ENCODE measurements at regions not wholly inside any gene's neighbourhood (a gene's known extent, or its start where the extent isn't known, plus 50 kb on each side); places are given as distances from the start of the nearest gene placed in this dataset.

DNA sequence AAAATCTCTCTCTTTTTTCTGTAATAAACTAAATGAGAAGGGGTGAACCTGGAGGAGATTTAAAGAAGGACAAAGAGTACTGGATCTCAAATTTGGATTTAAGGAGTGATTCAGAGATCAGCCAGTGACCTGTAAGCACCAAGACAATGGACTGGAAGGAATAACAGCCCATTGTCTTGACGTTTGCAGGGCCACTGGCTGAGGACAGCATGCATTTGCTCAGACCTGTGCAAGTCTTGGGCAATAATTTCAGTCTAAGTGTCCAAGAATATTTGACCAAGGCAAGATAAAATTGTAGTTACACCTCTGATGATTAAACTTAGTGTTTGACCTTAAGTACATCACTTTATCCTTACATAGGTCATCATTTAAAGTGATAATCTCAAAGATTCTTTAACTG, 55.8 kb upstream of the OSTN start:
- DNase-seq (ENCODE audit: low spot score), result no peak
- H3K27ac ChIP-seq (ENCODE audit: low read depth in 1 of 2, low read length in 2 of 2), result no peak overlapping the region
- 27% methylated on average over 1 of the region's 1 CpG for whole genome bisulfite sequencing
- H3K4me1 ChIP-seq (ENCODE audit: control insufficient read depth in 4 of 4, insufficient read depth in 4 of 4, low read length in 3 of 4), result no peaks in the 10 kb centered on the region
- TF ChIP-seq, protein P1, sequence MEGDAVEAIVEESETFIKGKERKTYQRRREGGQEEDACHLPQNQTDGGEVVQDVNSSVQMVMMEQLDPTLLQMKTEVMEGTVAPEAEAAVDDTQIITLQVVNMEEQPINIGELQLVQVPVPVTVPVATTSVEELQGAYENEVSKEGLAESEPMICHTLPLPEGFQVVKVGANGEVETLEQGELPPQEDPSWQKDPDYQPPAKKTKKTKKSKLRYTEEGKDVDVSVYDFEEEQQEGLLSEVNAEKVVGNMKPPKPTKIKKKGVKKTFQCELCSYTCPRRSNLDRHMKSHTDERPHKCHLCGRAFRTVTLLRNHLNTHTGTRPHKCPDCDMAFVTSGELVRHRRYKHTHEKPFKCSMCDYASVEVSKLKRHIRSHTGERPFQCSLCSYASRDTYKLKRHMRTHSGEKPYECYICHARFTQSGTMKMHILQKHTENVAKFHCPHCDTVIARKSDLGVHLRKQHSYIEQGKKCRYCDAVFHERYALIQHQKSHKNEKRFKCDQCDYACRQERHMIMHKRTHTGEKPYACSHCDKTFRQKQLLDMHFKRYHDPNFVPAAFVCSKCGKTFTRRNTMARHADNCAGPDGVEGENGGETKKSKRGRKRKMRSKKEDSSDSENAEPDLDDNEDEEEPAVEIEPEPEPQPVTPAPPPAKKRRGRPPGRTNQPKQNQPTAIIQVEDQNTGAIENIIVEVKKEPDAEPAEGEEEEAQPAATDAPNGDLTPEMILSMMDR (IDR thresholded peaks at IDR 0.05; ENCODE audit: low read depth, low read length, missing input control), result no peak
- no peak for TF ChIP-seq HNF4A (conservative IDR thresholded peaks at IDR 0.05)
- no peak for TF ChIP-seq SP1 (IDR thresholded peaks at IDR 0.05)
- TF ChIP-seq JUND (IDR thresholded peaks at IDR 0.05), result no peak
- no peak for TF ChIP-seq YY1 (IDR thresholded peaks at IDR 0.05)
- TF ChIP-seq FOXA2 (IDR thresholded peaks at IDR 0.05), result no peak
- TF ChIP-seq FOXA1 (IDR thresholded peaks at IDR 0.05), result no peak
- TF ChIP-seq, protein P2, sequence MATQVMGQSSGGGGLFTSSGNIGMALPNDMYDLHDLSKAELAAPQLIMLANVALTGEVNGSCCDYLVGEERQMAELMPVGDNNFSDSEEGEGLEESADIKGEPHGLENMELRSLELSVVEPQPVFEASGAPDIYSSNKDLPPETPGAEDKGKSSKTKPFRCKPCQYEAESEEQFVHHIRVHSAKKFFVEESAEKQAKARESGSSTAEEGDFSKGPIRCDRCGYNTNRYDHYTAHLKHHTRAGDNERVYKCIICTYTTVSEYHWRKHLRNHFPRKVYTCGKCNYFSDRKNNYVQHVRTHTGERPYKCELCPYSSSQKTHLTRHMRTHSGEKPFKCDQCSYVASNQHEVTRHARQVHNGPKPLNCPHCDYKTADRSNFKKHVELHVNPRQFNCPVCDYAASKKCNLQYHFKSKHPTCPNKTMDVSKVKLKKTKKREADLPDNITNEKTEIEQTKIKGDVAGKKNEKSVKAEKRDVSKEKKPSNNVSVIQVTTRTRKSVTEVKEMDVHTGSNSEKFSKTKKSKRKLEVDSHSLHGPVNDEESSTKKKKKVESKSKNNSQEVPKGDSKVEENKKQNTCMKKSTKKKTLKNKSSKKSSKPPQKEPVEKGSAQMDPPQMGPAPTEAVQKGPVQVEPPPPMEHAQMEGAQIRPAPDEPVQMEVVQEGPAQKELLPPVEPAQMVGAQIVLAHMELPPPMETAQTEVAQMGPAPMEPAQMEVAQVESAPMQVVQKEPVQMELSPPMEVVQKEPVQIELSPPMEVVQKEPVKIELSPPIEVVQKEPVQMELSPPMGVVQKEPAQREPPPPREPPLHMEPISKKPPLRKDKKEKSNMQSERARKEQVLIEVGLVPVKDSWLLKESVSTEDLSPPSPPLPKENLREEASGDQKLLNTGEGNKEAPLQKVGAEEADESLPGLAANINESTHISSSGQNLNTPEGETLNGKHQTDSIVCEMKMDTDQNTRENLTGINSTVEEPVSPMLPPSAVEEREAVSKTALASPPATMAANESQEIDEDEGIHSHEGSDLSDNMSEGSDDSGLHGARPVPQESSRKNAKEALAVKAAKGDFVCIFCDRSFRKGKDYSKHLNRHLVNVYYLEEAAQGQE (IDR thresholded peaks at IDR 0.05), result no peak
- no peak for TF ChIP-seq EGR1 (IDR thresholded peaks at IDR 0.05; ENCODE audit: low read depth in 2 of 2)
- TF ChIP-seq RXRA (IDR thresholded peaks at IDR 0.05), result no peak
- TF ChIP-seq, protein P3, sequence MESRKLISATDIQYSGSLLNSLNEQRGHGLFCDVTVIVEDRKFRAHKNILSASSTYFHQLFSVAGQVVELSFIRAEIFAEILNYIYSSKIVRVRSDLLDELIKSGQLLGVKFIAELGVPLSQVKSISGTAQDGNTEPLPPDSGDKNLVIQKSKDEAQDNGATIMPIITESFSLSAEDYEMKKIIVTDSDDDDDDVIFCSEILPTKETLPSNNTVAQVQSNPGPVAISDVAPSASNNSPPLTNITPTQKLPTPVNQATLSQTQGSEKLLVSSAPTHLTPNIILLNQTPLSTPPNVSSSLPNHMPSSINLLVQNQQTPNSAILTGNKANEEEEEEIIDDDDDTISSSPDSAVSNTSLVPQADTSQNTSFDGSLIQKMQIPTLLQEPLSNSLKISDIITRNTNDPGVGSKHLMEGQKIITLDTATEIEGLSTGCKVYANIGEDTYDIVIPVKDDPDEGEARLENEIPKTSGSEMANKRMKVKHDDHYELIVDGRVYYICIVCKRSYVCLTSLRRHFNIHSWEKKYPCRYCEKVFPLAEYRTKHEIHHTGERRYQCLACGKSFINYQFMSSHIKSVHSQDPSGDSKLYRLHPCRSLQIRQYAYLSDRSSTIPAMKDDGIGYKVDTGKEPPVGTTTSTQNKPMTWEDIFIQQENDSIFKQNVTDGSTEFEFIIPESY (IDR thresholded peaks at IDR 0.05), result no peak
- TF ChIP-seq, protein P4, sequence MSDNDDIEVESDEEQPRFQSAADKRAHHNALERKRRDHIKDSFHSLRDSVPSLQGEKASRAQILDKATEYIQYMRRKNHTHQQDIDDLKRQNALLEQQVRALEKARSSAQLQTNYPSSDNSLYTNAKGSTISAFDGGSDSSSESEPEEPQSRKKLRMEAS (IDR thresholded peaks at IDR 0.05), result no peak
- no peak for TF ChIP-seq HNF4G (IDR thresholded peaks at IDR 0.05)
- no peak for TF ChIP-seq TAF1 (conservative IDR thresholded peaks at IDR 0.05)
- TF ChIP-seq RAD21 (IDR thresholded peaks at IDR 0.05), result no peak
- TF ChIP-seq GABPA (IDR thresholded peaks at IDR 0.05 in 1 of 2, conservative IDR thresholded peaks at IDR 0.05 in 1 of 2), result no peak
- TF ChIP-seq, protein P5, sequence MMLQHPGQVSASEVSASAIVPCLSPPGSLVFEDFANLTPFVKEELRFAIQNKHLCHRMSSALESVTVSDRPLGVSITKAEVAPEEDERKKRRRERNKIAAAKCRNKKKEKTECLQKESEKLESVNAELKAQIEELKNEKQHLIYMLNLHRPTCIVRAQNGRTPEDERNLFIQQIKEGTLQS (IDR thresholded peaks at IDR 0.05), result no peak
- TF ChIP-seq NR2F2 (IDR thresholded peaks at IDR 0.05), result no peak
- no peaks in the 10 kb centered on the region for H3K36me3 ChIP-seq (ENCODE audit: control insufficient read depth in 4 of 4, insufficient read depth in 3 of 4, low read depth in 1 of 4, low read length in 3 of 4)
- H3K9me3 ChIP-seq (ENCODE audit: control insufficient read depth in 4 of 4, low read length in 3 of 4), result no peaks in the 10 kb centered on the region
- H3K9ac ChIP-seq (ENCODE audit: low read depth in 1 of 2, low read length in 2 of 2), result no peak overlapping the region
- no peaks in the 10 kb centered on the region for H3K27me3 ChIP-seq (ENCODE audit: control insufficient read depth in 4 of 4, insufficient read depth in 4 of 4, low read length in 3 of 4)
- H3K4me3 ChIP-seq (ENCODE audit: low read depth in 1 of 3, low read length in 3 of 3), result no peak overlapping the region
